ENCODE measurements at regions not wholly inside any gene's neighbourhood (a gene's known extent, or its start where the extent isn't known, plus 50 kb on each side); places are given as distances from the start of the nearest gene placed in this dataset.

- DNase-seq (ENCODE audit: extremely low spot score) = no peak
- POLR2A ChIA-PET = no interaction called here
- no peak for TF ChIP-seq FOXK2 (IDR thresholded peaks at IDR 0.05)
- no peak for TF ChIP-seq FOXA1 (IDR thresholded peaks at IDR 0.05)
- TF ChIP-seq PKNOX1 (IDR thresholded peaks at IDR 0.05) = no peak
- TF ChIP-seq ZNF384 (IDR thresholded peaks at IDR 0.05) = no peak
- no peak for TF ChIP-seq SUZ12 (IDR thresholded peaks at IDR 0.05)
- TF ChIP-seq CTBP1 (IDR thresholded peaks at IDR 0.05; ENCODE audit: borderline replicate concordance) = no peak
- TF ChIP-seq BHLHE40 (IDR thresholded peaks at IDR 0.05; ENCODE audit: borderline replicate concordance) = no peak
- TF ChIP-seq NFRKB (IDR thresholded peaks at IDR 0.05) = no peak
- no peak for TF ChIP-seq LEF1 (IDR thresholded peaks at IDR 0.05; ENCODE audit: borderline replicate concordance)
- no peak for TF ChIP-seq ARNT (IDR thresholded peaks at IDR 0.05)
- no peak for TF ChIP-seq FOXM1 (IDR thresholded peaks at IDR 0.05; ENCODE audit: borderline replicate concordance)
- no peak for TF ChIP-seq ELF4 (IDR thresholded peaks at IDR 0.05)
- TF ChIP-seq HDGF (IDR thresholded peaks at IDR 0.05; ENCODE audit: borderline replicate concordance) = no peak
- TF ChIP-seq L3MBTL2 (conservative IDR thresholded peaks at IDR 0.05) = no peak
- TF ChIP-seq SP1 (IDR thresholded peaks at IDR 0.05) = no peak
- TF ChIP-seq TARDBP (IDR thresholded peaks at IDR 0.05) = no peak
- CTCF ChIA-PET = no interaction called here
Measured at GRCh38 chr3:161444694-161445077, 51.9 kb upstream of the OTOL1 start.

- DNase-seq (ENCODE audit: extremely low spot score) = no peak
- POLR2A ChIA-PET = no interaction called here
- TF ChIP-seq ZNF384 (IDR thresholded peaks at IDR 0.05) = no peak
- no peak for TF ChIP-seq LEF1 (IDR thresholded peaks at IDR 0.05; ENCODE audit: borderline replicate concordance)
- TF ChIP-seq TARDBP (IDR thresholded peaks at IDR 0.05) = no peak
- no peak for TF ChIP-seq CTBP1 (IDR thresholded peaks at IDR 0.05; ENCODE audit: borderline replicate concordance)
- no peak for TF ChIP-seq BHLHE40 (IDR thresholded peaks at IDR 0.05; ENCODE audit: borderline replicate concordance)
- TF ChIP-seq L3MBTL2 (conservative IDR thresholded peaks at IDR 0.05) = no peak
- no peak for TF ChIP-seq ARNT (IDR thresholded peaks at IDR 0.05)
- TF ChIP-seq HDGF (IDR thresholded peaks at IDR 0.05; ENCODE audit: borderline replicate concordance) = no peak
- TF ChIP-seq FOXA1 (IDR thresholded peaks at IDR 0.05) = no peak
- no peak for TF ChIP-seq SUZ12 (IDR thresholded peaks at IDR 0.05)
- TF ChIP-seq NFRKB (IDR thresholded peaks at IDR 0.05) = no peak
- TF ChIP-seq SP1 (IDR thresholded peaks at IDR 0.05) = no peak
- no peak for TF ChIP-seq FOXM1 (IDR thresholded peaks at IDR 0.05; ENCODE audit: borderline replicate concordance)
- TF ChIP-seq FOXK2 (IDR thresholded peaks at IDR 0.05) = no peak
- TF ChIP-seq ELF4 (IDR thresholded peaks at IDR 0.05) = no peak
- TF ChIP-seq PKNOX1 (IDR thresholded peaks at IDR 0.05) = no peak
- CTCF ChIA-PET = no interaction called here
Measured at GRCh38 chr3:161443921-161444693, 52.5 kb upstream of the OTOL1 start.

GRCh38 chr3:161430307-161430706, 59.0 kb upstream of the SPTSSB start:
- no peak for DNase-seq (ENCODE audit: extremely low spot score)
- ChIA-PET POLR2A (no interaction called here), CTCF (no interaction called here)
- TF ChIP-seq FOXK2 (IDR thresholded peaks at IDR 0.05) (no peak), FOXM1 (IDR thresholded peaks at IDR 0.05; ENCODE audit: borderline replicate concordance) (no peak), BHLHE40 (IDR thresholded peaks at IDR 0.05; ENCODE audit: borderline replicate concordance) (no peak), PKNOX1 (IDR thresholded peaks at IDR 0.05) (no peak), ELF4 (IDR thresholded peaks at IDR 0.05) (no peak), SP1 (IDR thresholded peaks at IDR 0.05) (no peak), L3MBTL2 (conservative IDR thresholded peaks at IDR 0.05) (no peak), HDGF (IDR thresholded peaks at IDR 0.05; ENCODE audit: borderline replicate concordance) (no peak), TARDBP (IDR thresholded peaks at IDR 0.05) (no peak)

- POLR2A ChIA-PET = no interaction called here
- DNase-seq (ENCODE audit: extremely low spot score) = no peak
- no peak for TF ChIP-seq CTBP1 (IDR thresholded peaks at IDR 0.05; ENCODE audit: borderline replicate concordance)
- no peak for TF ChIP-seq FOXK2 (IDR thresholded peaks at IDR 0.05)
- CTCF ChIA-PET = no interaction called here
Measured at GRCh38 chr3:161427347-161427746, 56.0 kb upstream of the SPTSSB start.

- CTCF ChIA-PET = no interaction called here
- POLR2A ChIA-PET = no interaction called here
- TF ChIP-seq FOXM1 (IDR thresholded peaks at IDR 0.05; ENCODE audit: borderline replicate concordance) = no peak
- TF ChIP-seq BHLHE40 (IDR thresholded peaks at IDR 0.05; ENCODE audit: borderline replicate concordance) = no peak
- TF ChIP-seq NFRKB (IDR thresholded peaks at IDR 0.05) = no peak
- no peak for TF ChIP-seq L3MBTL2 (conservative IDR thresholded peaks at IDR 0.05)
- no peak for TF ChIP-seq CTBP1 (IDR thresholded peaks at IDR 0.05; ENCODE audit: borderline replicate concordance)
- no peak for TF ChIP-seq TARDBP (IDR thresholded peaks at IDR 0.05)
- TF ChIP-seq ARNT (IDR thresholded peaks at IDR 0.05) = no peak
- TF ChIP-seq FOXA1 (IDR thresholded peaks at IDR 0.05) = no peak
- no peak for TF ChIP-seq SUZ12 (IDR thresholded peaks at IDR 0.05)
- TF ChIP-seq LEF1 (IDR thresholded peaks at IDR 0.05; ENCODE audit: borderline replicate concordance) = no peak
- no peak for TF ChIP-seq PKNOX1 (IDR thresholded peaks at IDR 0.05)
- DNase-seq (ENCODE audit: extremely low spot score) = no peak
Measured at GRCh38 chr3:161426758-161427157, 55.4 kb upstream of the SPTSSB start.

All from HEK293T (cell line).